Head of caudate nucleus (tissue), 42 donors: ENCODE measurements at regions not wholly inside any gene's neighbourhood (a gene's known extent, or its start where the extent isn't known, plus 50 kb on each side); places are given as distances from the start of the nearest gene placed in this dataset.
"Not testable (repeated sequence)": the region's sequence is repeated elsewhere in the genome, so short reads cannot be mapped to it uniquely, and the experiment has no call there.

Source experiments
- DNase-seq, 42 donors: peaks; one replicate each; pipeline versions ENCODE4 v3.0.0 to v3.0.0-alpha.2; 2020 to 2021; ENCODE audit warnings: mixed read lengths in 7 of 42
- intact Hi-C: fragments of 100-400 bp; cut with DNase I; formaldehyde crosslinking; loops from one replicate; pipeline ENCODE4 v1.15.0; 2022

- intact Hi-C loops: no loop called here
- DNase-seq: no peak
Measured at GRCh38 chr3:175989161-175989560, 1130.0 kb downstream of the NAALADL2 start.

- DNase-seq: no peak
- intact Hi-C loops: no loop called here
Measured at GRCh38 chr3:175988401-175988800, 1129.3 kb downstream of the NAALADL2 start.

- DNase-seq: no peak
- intact Hi-C loops: no loop called here
Measured at GRCh38 chr3:175985781-175986180, 1126.6 kb downstream of the NAALADL2 start.

- intact Hi-C loops: no loop called here
- no peak for DNase-seq
Measured at GRCh38 chr3:175983379-175983778, 1124.2 kb downstream of the NAALADL2 start.

- intact Hi-C loops: no loop called here
- no peak for DNase-seq
Measured at GRCh38 chr3:175980486-175981090, 1121.5 kb downstream of the NAALADL2 start.

- intact Hi-C loops: no loop called here
Measured at GRCh38 chr3:175977968-175978752, 1119.0 kb downstream of the NAALADL2 start.

GRCh38 chr3:175969456-175969855 is 1110.3 kb downstream of the NAALADL2 start:
- intact Hi-C loops: no loop called here
- DNase-seq: no peak

More at GRCh38 chr3:175977968-175978752, 1119.0 kb downstream of the NAALADL2 start:
- no peak for DNase-seq

GRCh38 chr3:175965036-175965435 is 1105.9 kb downstream of the NAALADL2 start:
- DNase-seq: no peak
- intact Hi-C loops: no loop called here

GRCh38 chr3:175957427-175957826 is 1098.3 kb downstream of the NAALADL2 start:
- no peak for DNase-seq
- intact Hi-C loops: no loop called here

GRCh38 chr3:175956964-175957363 is 1097.8 kb downstream of the NAALADL2 start:
- peak in 1 of 42 donors; percentile 8 for DNase-seq
- intact Hi-C loops: no loop called here

GRCh38 chr3:175951047-175951694 is 1092.0 kb downstream of the NAALADL2 start:
- intact Hi-C loops: no loop called here
- DNase-seq: no peak

- intact Hi-C loops: no loop called here
- no peak for DNase-seq
Measured at GRCh38 chr3:175948041-175948440, 1088.9 kb downstream of the NAALADL2 start.

GRCh38 chr3:175941352-175941751 is 1082.2 kb downstream of the NAALADL2 start:
- intact Hi-C loops: no loop called here
- peak in 20 of 42 donors; percentile 3 to 65 (median 20) for DNase-seq

GRCh38 chr3:175940881-175941280 is 1081.7 kb downstream of the NAALADL2 start:
- intact Hi-C loops: no loop called here

GRCh38 chr3:175940243-175940642 is 1081.1 kb downstream of the NAALADL2 start:
- DNase-seq: no peak
- intact Hi-C loops: no loop called here

More at GRCh38 chr3:175940881-175941280, 1081.7 kb downstream of the NAALADL2 start:
- DNase-seq: no peak

GRCh38 chr3:175937367-175937766 is 1078.2 kb downstream of the NAALADL2 start:
- intact Hi-C loops: not testable (repeated sequence)

GRCh38 chr3:175932586-175932985 is 1073.5 kb downstream of the NAALADL2 start:
- DNase-seq: no peak
- intact Hi-C loops: no loop called here

More at GRCh38 chr3:175937367-175937766, 1078.2 kb downstream of the NAALADL2 start:
- DNase-seq: not testable (repeated sequence)

- intact Hi-C loops: no loop called here
Measured at GRCh38 chr3:175919133-175919532, 1060.0 kb downstream of the NAALADL2 start.

GRCh38 chr3:175916191-175916934 is 1057.2 kb downstream of the NAALADL2 start:
- DNase-seq: no peak
- intact Hi-C loops: no loop called here

More at GRCh38 chr3:175919133-175919532, 1060.0 kb downstream of the NAALADL2 start:
- DNase-seq: no peak
